ENCODE measurements at regions not wholly inside any gene's neighbourhood (a gene's known extent, or its start where the extent isn't known, plus 50 kb on each side); places are given as distances from the start of the nearest gene placed in this dataset.

GRCh38 chr13:40118337-40118736, 462.9 kb downstream of the COG6 start:
- no peak for TF ChIP-seq EZH2phosphoT487 (IDR thresholded peaks at IDR 0.05; ENCODE audit: borderline replicate concordance, low read depth, low read length)
- Histone ChIP-seq H2AFZ (ENCODE audit: low read length) (no peak overlapping the region), H3K4me3 (ENCODE audit: low read depth, low read length, poor library complexity, severe bottlenecking) (no peak overlapping the region), H3K9me3 (ENCODE audit: low read length) (peaks cover 15% of the 10 kb centered on the region), H3K27ac (ENCODE audit: low read depth, low read length, poor library complexity, severe bottlenecking) (no peak overlapping the region), H3K9me2 (ENCODE audit: insufficient read depth, low read length) (no peaks in the 10 kb centered on the region), H3K4me2 (ENCODE audit: low read length) (no peak overlapping the region), H4K20me1 (ENCODE audit: insufficient read depth, low read length) (no peaks in the 10 kb centered on the region), H3K79me2 (ENCODE audit: insufficient read depth, low read depth, low read length) (no peaks in the 10 kb centered on the region), H3K36me3 (ENCODE audit: insufficient read depth, low read length) (peaks cover 13% of the 10 kb centered on the region; the same call in 1 of the 2 replicates), H3K4me1 (ENCODE audit: insufficient read depth, low read length, poor library complexity, severe bottlenecking) (peaks cover 19% of the 10 kb centered on the region)
- no TSS peak for BruUV-seq (replicated peaks)
- DNase-seq (ENCODE audit: low spot score), result no peak
- POLR2A ChIA-PET, result interaction anchor here (0.6 to 1.5 kb wide), 2 partner anchors 16 to 313 kb away, joined by 4 to 5 read pairs; no protein-coding TSS in a partner anchor
- intact Hi-C loops (cut with micrococcal nuclease; ENCODE audit: unreplicated experiment), result no loop called here
- CTCF ChIA-PET (ENCODE audit: unreplicated experiment), result no interaction called here

GRCh38 chr13:40119852-40120251, 464.4 kb downstream of the COG6 start:
- peaks cover 25% of the 10 kb centered on the region for H3K4me1 ChIP-seq (ENCODE audit: insufficient read depth, low read length, poor library complexity, severe bottlenecking)
- POLR2A ChIA-PET, result interaction anchor here (0.6 to 1.5 kb wide), 4 partner anchors 9 to 614 kb away, joined by 3 to 5 read pairs (median 3); no protein-coding TSS in a partner anchor
- DNase-seq (ENCODE audit: low spot score), result no peak
- no peak overlapping the region for H3K4me3 ChIP-seq (ENCODE audit: low read depth, low read length, poor library complexity, severe bottlenecking)
- intact Hi-C loops (cut with micrococcal nuclease; ENCODE audit: unreplicated experiment), result no loop called here
- peaks cover 13% of the 10 kb centered on the region; the same call in 1 of the 2 replicates for H3K36me3 ChIP-seq (ENCODE audit: insufficient read depth, low read length)
- H3K79me2 ChIP-seq (ENCODE audit: insufficient read depth, low read depth, low read length), result no peaks in the 10 kb centered on the region
- peaks cover 15% of the 10 kb centered on the region for H3K9me3 ChIP-seq (ENCODE audit: low read length)
- no TSS peak for BruUV-seq (replicated peaks)
- CTCF ChIA-PET (ENCODE audit: unreplicated experiment), result no interaction called here
- H3K4me2 ChIP-seq (ENCODE audit: low read length), result no peak overlapping the region
- no peaks in the 10 kb centered on the region for H4K20me1 ChIP-seq (ENCODE audit: insufficient read depth, low read length)
- H3K27ac ChIP-seq (ENCODE audit: low read depth, low read length, poor library complexity, severe bottlenecking), result no peak overlapping the region
- H3K9me2 ChIP-seq (ENCODE audit: insufficient read depth, low read length), result no peaks in the 10 kb centered on the region
- H2AFZ ChIP-seq (ENCODE audit: low read length), result no peak overlapping the region
- TF ChIP-seq CTCF (conservative IDR thresholded peaks at IDR 0.05; ENCODE audit: low read length) (no peak), EZH2phosphoT487 (IDR thresholded peaks at IDR 0.05; ENCODE audit: borderline replicate concordance, low read depth, low read length) (no peak)

GRCh38 chr13:40120288-40120687, 464.8 kb downstream of the COG6 start:
- H2AFZ ChIP-seq (ENCODE audit: low read length), result no peak overlapping the region
- H3K9me2 ChIP-seq (ENCODE audit: insufficient read depth, low read length), result no peaks in the 10 kb centered on the region
- TF ChIP-seq EZH2phosphoT487 (IDR thresholded peaks at IDR 0.05; ENCODE audit: borderline replicate concordance, low read depth, low read length) (no peak), CTCF (conservative IDR thresholded peaks at IDR 0.05; ENCODE audit: low read length) (no peak)
- no peak overlapping the region for H3K4me2 ChIP-seq (ENCODE audit: low read length)
- peaks cover 13% of the 10 kb centered on the region; the same call in 1 of the 2 replicates for H3K36me3 ChIP-seq (ENCODE audit: insufficient read depth, low read length)
- ChIA-PET CTCF (ENCODE audit: unreplicated experiment) (no interaction called here), POLR2A (interaction anchor here (0.7 to 1.1 kb wide), 3 partner anchors 9 to 293 kb away, joined by 3 read pairs; no protein-coding TSS in a partner anchor)
- no peak for DNase-seq (ENCODE audit: low spot score)
- H3K79me2 ChIP-seq (ENCODE audit: insufficient read depth, low read depth, low read length), result no peaks in the 10 kb centered on the region
- intact Hi-C loops (cut with micrococcal nuclease; ENCODE audit: unreplicated experiment), result no loop called here
- H3K4me1 ChIP-seq (ENCODE audit: insufficient read depth, low read length, poor library complexity, severe bottlenecking), result peaks cover 30% of the 10 kb centered on the region
- BruUV-seq (replicated peaks), result no TSS peak
- peaks cover 15% of the 10 kb centered on the region for H3K9me3 ChIP-seq (ENCODE audit: low read length)
- H3K4me3 ChIP-seq (ENCODE audit: low read depth, low read length, poor library complexity, severe bottlenecking), result no peak overlapping the region
- no peak overlapping the region for H3K27ac ChIP-seq (ENCODE audit: low read depth, low read length, poor library complexity, severe bottlenecking)
- H4K20me1 ChIP-seq (ENCODE audit: insufficient read depth, low read length), result no peaks in the 10 kb centered on the region
